Heart right ventricle (tissue), 16 donors: ENCODE measurements at regions not wholly inside any gene's neighbourhood (a gene's known extent, or its start where the extent isn't known, plus 50 kb on each side); places are given as distances from the start of the nearest gene placed in this dataset.

Experiments
- ATAC-seq, 8 donors: fragments of 200-7000 bp; cut with Tn5 transposase; one replicate each; pipeline ENCODE4 v1.9.1; 2020; ENCODE audit warnings: mild to moderate bottlenecking in 8 of 8, moderate library complexity in 8 of 8, moderate number of reproducible peaks in 1 of 8
- DNase-seq, 2 donors: peaks; one replicate each; pipeline ENCODE4 v3.0.0-alpha.2; 2020
- H3K27ac ChIP-seq, 10 donors: fragments of 200-600 bp; sonication (generic) in 2 of 10; one replicate each; pipeline versions ENCODE4 v1.5.0 to v1.8.0; 2020 to 2022; ENCODE audit warnings: mild to moderate bottlenecking in 3 of 10
- H3K27me3 ChIP-seq, 7 donors: fragments of 200-600 bp; one replicate each; pipeline ENCODE4 v1.8.0; 2021 to 2022; ENCODE audit warnings: mild to moderate bottlenecking in 2 of 7
- H3K36me3 ChIP-seq, 9 donors: fragments of 200-600 bp; sonication (generic) in 1 of 9; one replicate each; pipeline versions ENCODE4 v1.5.0 to v1.8.0; 2020 to 2022; ENCODE audit warnings: mild to moderate bottlenecking in 2 of 9
- H3K4me1 ChIP-seq, 9 donors: fragments of 200-600 bp; sonication (generic) in 1 of 9; one replicate each; pipeline versions ENCODE4 v1.5.0 to v1.8.0; 2020 to 2022; ENCODE audit warnings: mild to moderate bottlenecking in 4 of 9
- H3K4me3 ChIP-seq, 10 donors: fragments of 200-600 bp; sonication (generic) in 2 of 10; one replicate each; pipeline versions ENCODE4 v1.5.0 to v1.8.0; 2020 to 2022; ENCODE audit warnings: mild to moderate bottlenecking in 7 of 10, moderate library complexity in 2 of 10
- H3K9me3 ChIP-seq, 11 donors: fragments of 200-600 bp in 10 of 11; sonication (generic) in 2 of 11; one replicate each; pipeline versions ENCODE4 v1.5.0 to v1.8.0; 2013 to 2022; ENCODE audit warnings: mild to moderate bottlenecking in 2 of 11, control low read depth in 1 of 11, moderate library complexity in 1 of 11
- WGBS, 2 donors: extraction: QIAGEN DNeasy Blood & Tissue Kit; methylation state at CpG; one replicate each; pipeline ENCODE4 v1.1.7; 2013; ENCODE audit warnings: inconsistent platforms in 1 of 2; 5-methylcytosine and 5-hydroxymethylcytosine counted together
- intact Hi-C, 10 donors: fragments of 100-400 bp; cut with DNase I; formaldehyde crosslinking; loops; one replicate each; pipeline versions ENCODE4 v1.11.1 to v1.14.2; 2022
- TF ChIP-seq, protein P1 (sequence below), 9 donors: fragments of 200-600 bp; sonication (generic) in 2 of 9; IDR thresholded peaks; one replicate each; pipeline versions ENCODE4 v1.5.0 to v1.8.0; 2021 to 2022; ENCODE audit warnings: antibody characterized with exemption in 9 of 9, mild to moderate bottlenecking in 5 of 9, moderate library complexity in 1 of 9
- donor health status: Arrhythmogenic right ventricular cardiomyopathy.
- donor health status: ischemic (EF 13 %, LVEDD 7.1; RV severe dilation, severe dysfunction).
- donor health status: healthy with polysubstance abuse.
- donor health status: DM: no; HTN: yes; CAD: no.
- donor health status: DM: no; HTN: no; CAD: no.
- donor health status: ischemic (EF 25% LVEDD 6.9; RV normal size, moderate dysfunction).
- donor health status: ischemic (EF 25% LVEDD 5.7; RV mildly dilated, moderate dysfunction).
- donor health status: healthy.
- donor health status: DM: yes; HTN: yes; CAD: no.
- donor health status: Ischemic cardiomyopathy.
- donor health status: ischemic (EF 35%, LVEDD 5.7; RV mildly dilated, moderate dysfunction).
- donor health status: nonischemic (EF 11% LVEDD 7.7; RV severe dilation, severe dysfunction).
- donor health status: DM: yes; HTN: yes; CAD: no.
- donor health status: PGD.
- donor health status: ischemic (EF 29% LVEDD 5.4; RV normal size, mild dysfunction).
- donor health status: nonischemic (EF 23%, LVEDD 6.1; RV moderate dilation, normal function).

DNA sequence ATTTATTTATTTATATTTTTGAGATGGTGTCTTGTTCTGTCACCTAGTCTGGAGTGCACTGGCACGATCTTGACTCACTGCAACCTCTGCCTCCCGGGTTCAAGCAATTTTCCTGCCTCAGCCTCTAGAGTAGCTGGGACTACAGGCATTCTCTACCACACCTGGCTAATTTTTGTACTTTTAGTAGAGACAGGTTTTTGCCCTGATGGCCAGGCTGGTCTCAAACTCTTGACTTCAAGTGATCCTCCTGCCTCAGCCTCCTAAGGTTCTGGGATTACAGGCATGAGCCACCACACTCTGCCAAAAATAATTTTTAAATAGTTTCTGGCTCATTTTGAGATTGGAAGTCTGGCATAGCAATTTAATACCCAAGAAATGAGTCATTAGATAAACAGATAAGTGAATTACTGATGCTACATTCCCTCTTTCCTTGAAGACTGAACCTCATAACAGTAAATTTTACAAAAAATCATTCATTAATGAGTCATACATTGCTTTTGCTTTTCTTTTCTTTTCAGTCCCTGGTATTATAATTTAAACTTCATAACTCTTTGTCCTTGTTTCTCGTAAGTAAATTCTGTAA, 881.6 kb upstream of the PIK3C3 start:
- TF ChIP-seq, protein P1, sequence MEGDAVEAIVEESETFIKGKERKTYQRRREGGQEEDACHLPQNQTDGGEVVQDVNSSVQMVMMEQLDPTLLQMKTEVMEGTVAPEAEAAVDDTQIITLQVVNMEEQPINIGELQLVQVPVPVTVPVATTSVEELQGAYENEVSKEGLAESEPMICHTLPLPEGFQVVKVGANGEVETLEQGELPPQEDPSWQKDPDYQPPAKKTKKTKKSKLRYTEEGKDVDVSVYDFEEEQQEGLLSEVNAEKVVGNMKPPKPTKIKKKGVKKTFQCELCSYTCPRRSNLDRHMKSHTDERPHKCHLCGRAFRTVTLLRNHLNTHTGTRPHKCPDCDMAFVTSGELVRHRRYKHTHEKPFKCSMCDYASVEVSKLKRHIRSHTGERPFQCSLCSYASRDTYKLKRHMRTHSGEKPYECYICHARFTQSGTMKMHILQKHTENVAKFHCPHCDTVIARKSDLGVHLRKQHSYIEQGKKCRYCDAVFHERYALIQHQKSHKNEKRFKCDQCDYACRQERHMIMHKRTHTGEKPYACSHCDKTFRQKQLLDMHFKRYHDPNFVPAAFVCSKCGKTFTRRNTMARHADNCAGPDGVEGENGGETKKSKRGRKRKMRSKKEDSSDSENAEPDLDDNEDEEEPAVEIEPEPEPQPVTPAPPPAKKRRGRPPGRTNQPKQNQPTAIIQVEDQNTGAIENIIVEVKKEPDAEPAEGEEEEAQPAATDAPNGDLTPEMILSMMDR (IDR thresholded peaks at IDR 0.05): no peak
- DNase-seq: no peak
- Histone ChIP-seq H3K27me3 (no peaks in the 10 kb centered on the region), H3K9me3 (peaks cover 0 to 4% (median 0%) of the 10 kb centered on the region in 11 donors), H3K36me3 (no peaks in the 10 kb centered on the region), H3K4me1 (no peaks in the 10 kb centered on the region), H3K4me3 (no peak overlapping the region), H3K27ac (no peak overlapping the region)
- no peak for ATAC-seq
- whole genome bisulfite sequencing, 2 donors: 90 to 94% methylated on average over 3 of the region's 3 CpGs
- intact Hi-C loops: loop anchor here in 1 of 10 donors (10.0 kb wide), 1 partner anchor 49 kb away; no protein-coding TSS in a partner anchor

DNA sequence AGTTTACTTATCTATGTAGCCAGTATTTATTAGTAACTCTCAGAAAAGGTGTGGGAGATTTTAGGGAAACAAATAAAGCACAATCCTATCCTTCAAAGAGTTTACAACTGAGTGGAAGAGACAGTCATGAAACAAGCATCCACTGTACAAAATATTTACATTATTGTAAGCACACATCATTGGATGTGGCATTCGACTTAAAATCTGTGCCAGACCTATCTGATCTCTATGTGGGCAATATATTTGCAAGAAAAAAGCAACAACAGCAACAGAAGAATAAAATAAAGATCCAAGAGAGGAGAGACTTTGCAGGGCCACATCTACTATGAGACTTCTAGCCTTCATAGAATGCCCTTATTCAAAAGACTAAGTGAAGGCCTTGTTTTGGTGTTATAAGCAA, 882.1 kb upstream of the PIK3C3 start:
- no peaks in the 10 kb centered on the region for H3K4me1 ChIP-seq

DNA sequence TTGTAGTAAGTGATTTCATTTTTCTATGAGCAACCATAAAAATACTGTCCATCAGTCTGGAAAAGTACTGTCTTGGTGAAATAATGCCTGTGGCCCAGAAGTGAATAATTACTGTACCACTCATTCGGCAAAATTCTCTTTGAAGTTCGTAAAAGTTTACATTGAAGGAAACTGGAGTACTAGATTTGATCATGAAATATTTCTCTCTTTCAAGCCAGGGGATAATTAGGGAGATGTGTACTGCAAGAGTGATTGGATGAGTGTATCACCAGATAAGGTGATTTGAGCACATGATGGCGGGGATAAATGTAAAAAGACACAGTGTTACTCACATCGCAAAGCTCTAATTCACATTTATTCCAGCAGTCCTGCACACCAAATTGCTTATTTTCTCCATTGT, 883.2 kb upstream of the PIK3C3 start:
- no peaks in the 10 kb centered on the region for H3K36me3 ChIP-seq
- ATAC-seq (no peak), DNase-seq (no peak)
- no peaks in the 10 kb centered on the region for H3K27me3 ChIP-seq
- no peak overlapping the region for H3K4me3 ChIP-seq
- WGBS, 2 donors: 92 to 97% methylated on average over 4 of the region's 4 CpGs
- peaks cover 0 to 1% (median 0%) of the 10 kb centered on the region in 11 donors for H3K9me3 ChIP-seq
- H3K27ac ChIP-seq: no peak overlapping the region
- TF ChIP-seq, protein P1 (IDR thresholded peaks at IDR 0.05): no peak
- intact Hi-C loops: loop anchor here in 1 of 10 donors (10.0 kb wide), 1 partner anchor 47 kb away; no protein-coding TSS in a partner anchor
- H3K4me1 ChIP-seq: no peaks in the 10 kb centered on the region

More for the DNA sequence above, 882.1 kb upstream of the PIK3C3 start:
- WGBS, 2 donors: 42 to 71% methylated on average over 1 of the region's 1 CpG
- DNase-seq (no peak), ATAC-seq (no peak)
- TF ChIP-seq, protein P1 (IDR thresholded peaks at IDR 0.05): no peak
- Histone ChIP-seq H3K9me3 (peaks cover 0 to 4% (median 0%) of the 10 kb centered on the region in 11 donors), H3K27ac (no peak overlapping the region), H3K4me3 (no peak overlapping the region), H3K27me3 (no peaks in the 10 kb centered on the region), H3K36me3 (no peaks in the 10 kb centered on the region)
- intact Hi-C loops: loop anchor here in 1 of 10 donors (10.0 kb wide), 1 partner anchor 48 kb away; no protein-coding TSS in a partner anchor

DNA sequence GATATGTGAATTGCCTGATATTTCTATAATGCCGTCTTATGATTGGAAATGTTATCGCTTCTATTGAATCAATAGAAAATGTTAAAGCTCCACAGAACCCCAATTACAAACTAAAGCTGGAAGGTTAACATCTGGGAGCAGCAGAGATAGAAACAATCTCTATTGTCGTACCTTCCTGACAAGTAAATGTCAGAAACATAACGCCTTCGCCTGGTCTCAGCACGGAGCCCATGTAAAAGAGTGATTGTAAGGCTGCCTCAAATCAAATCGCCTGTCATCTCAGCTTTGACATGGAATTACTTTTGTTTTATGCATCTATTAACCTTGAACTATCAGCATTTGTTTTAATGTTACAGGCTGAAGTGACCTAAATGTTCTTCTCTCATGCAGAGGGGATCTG, 885.9 kb upstream of the PIK3C3 start:
- intact Hi-C loops: no loop called here
- Histone ChIP-seq H3K4me1 (no peaks in the 10 kb centered on the region), H3K36me3 (no peaks in the 10 kb centered on the region), H3K4me3 (no peak overlapping the region), H3K9me3 (no peaks in the 10 kb centered on the region), H3K27me3 (no peaks in the 10 kb centered on the region), H3K27ac (no peak overlapping the region)
- DNase-seq: no peak
- WGBS, 2 donors: 78 to 83% methylated on average over 7 of the region's 7 CpGs
- no peak for ATAC-seq
- TF ChIP-seq, protein P1 (IDR thresholded peaks at IDR 0.05): no peak
